ENCODE measurements at regions not wholly inside any gene's neighbourhood (a gene's known extent, or its start where the extent isn't known, plus 50 kb on each side); places are given as distances from the start of the nearest gene placed in this dataset.

GRCh38 chr18:53894675-53895442 is 329.6 kb downstream of the MBD2 start:
- TF ChIP-seq CTCF (IDR thresholded peaks at IDR 0.05) (no peak), POLR2A (IDR thresholded peaks at IDR 0.05) (no peak)
